ENCODE measurements at regions not wholly inside any gene's neighbourhood (a gene's known extent, or its start where the extent isn't known, plus 50 kb on each side); places are given as distances from the start of the nearest gene placed in this dataset.

GRCh38 chr12:93215290-93215678 lies 162.4 kb upstream of the NUDT4 start:
- Histone ChIP-seq H3K36me3 (no peaks in the 10 kb centered on the region), H3K27ac (no peak overlapping the region), H3K27me3 (replicated peaks in 1 of 7) (no peaks in the 10 kb centered on the region), H3K9me3 (no peaks in the 10 kb centered on the region), H3K4me3 (no peak overlapping the region), H3K4me1 (no peaks in the 10 kb centered on the region)
- intact Hi-C loops (cut with DNase I; ENCODE audit: low total_unique reads) = no loop called here
- DNase-seq = no peak
- TF ChIP-seq POLR2A (IDR thresholded peaks at IDR 0.05) = no peak
- no peak for TF ChIP-seq POLR2AphosphoS5 (IDR thresholded peaks at IDR 0.05)
- TF ChIP-seq CTCF (IDR thresholded peaks at IDR 0.05 in 8 of 11, conservative IDR thresholded peaks at IDR 0.05 in 3 of 11) = no peak
- 93 to 100% (median 96%) methylated on average over 1 of the region's 1 CpG for WGBS, 5 donors

- no peaks in the 10 kb centered on the region for H3K36me3 ChIP-seq
- H3K9me3 ChIP-seq = peaks cover 0 to 13% (median 4%) of the 10 kb centered on the region in 8 donors
- H3K4me3 ChIP-seq = no peak overlapping the region
- intact Hi-C loops (cut with DNase I; ENCODE audit: low total_unique reads) = no loop called here
- DNase-seq = no peak
- peaks cover 0 to 8% (median 0%) of the 10 kb centered on the region in 6 donors for H3K4me1 ChIP-seq
- TF ChIP-seq POLR2A (IDR thresholded peaks at IDR 0.05) (no peak), POLR2AphosphoS5 (IDR thresholded peaks at IDR 0.05) (no peak), CTCF (IDR thresholded peaks at IDR 0.05 in 8 of 11, conservative IDR thresholded peaks at IDR 0.05 in 3 of 11) (no peak)
- 47 to 71% (median 61%) methylated on average over 2 of the region's 2 CpGs for WGBS, 5 donors
- no peak overlapping the region for H3K27ac ChIP-seq
- no peaks in the 10 kb centered on the region for H3K27me3 ChIP-seq (replicated peaks in 1 of 7)
These were observed 157.8 kb upstream of the NUDT4 start for GRCh38 chr12:93219947-93220346.

GRCh38 chr12:93221841-93222240 lies 155.9 kb upstream of the NUDT4 start:
- H3K9me3 ChIP-seq = peaks cover 0 to 13% (median 4%) of the 10 kb centered on the region in 8 donors
- no peaks in the 10 kb centered on the region for H3K36me3 ChIP-seq
- H3K4me3 ChIP-seq = no peak overlapping the region
- TF ChIP-seq POLR2A (IDR thresholded peaks at IDR 0.05) (no peak), CTCF (IDR thresholded peaks at IDR 0.05 in 8 of 11, conservative IDR thresholded peaks at IDR 0.05 in 3 of 11) (no peak), POLR2AphosphoS5 (IDR thresholded peaks at IDR 0.05) (no peak)
- no peak for DNase-seq
- peaks cover 0 to 8% (median 0%) of the 10 kb centered on the region in 6 donors for H3K4me1 ChIP-seq
- no peak overlapping the region for H3K27ac ChIP-seq
- H3K27me3 ChIP-seq (replicated peaks in 1 of 7) = no peaks in the 10 kb centered on the region
- intact Hi-C loops (cut with DNase I; ENCODE audit: low total_unique reads) = no loop called here

- TF ChIP-seq POLR2A (IDR thresholded peaks at IDR 0.05) (no peak), CTCF (IDR thresholded peaks at IDR 0.05 in 8 of 11, conservative IDR thresholded peaks at IDR 0.05 in 3 of 11) (no peak), POLR2AphosphoS5 (IDR thresholded peaks at IDR 0.05) (no peak)
- no peak overlapping the region for H3K4me3 ChIP-seq
- no peak overlapping the region for H3K27ac ChIP-seq
- no peak for DNase-seq
- peaks cover 0 to 8% (median 0%) of the 10 kb centered on the region in 6 donors for H3K4me1 ChIP-seq
- H3K36me3 ChIP-seq = no peaks in the 10 kb centered on the region
- H3K9me3 ChIP-seq = peaks cover 0 to 21% (median 8%) of the 10 kb centered on the region in 8 donors
- 54 to 61% (median 60%) methylated on average over 5 of the region's 5 CpGs for WGBS, 5 donors
- no peaks in the 10 kb centered on the region for H3K27me3 ChIP-seq (replicated peaks in 1 of 7)
- intact Hi-C loops (cut with DNase I; ENCODE audit: low total_unique reads) = no loop called here
These were observed 154.0 kb upstream of the NUDT4 start for GRCh38 chr12:93223440-93224426.

Data from spleen (tissue), 11 donors.